Dermis microvascular lymphatic vessel endothelial cell (primary cell): ENCODE measurements at regions not wholly inside any gene's neighbourhood (a gene's known extent, or its start where the extent isn't known, plus 50 kb on each side); places are given as distances from the start of the nearest gene placed in this dataset.

Experiments used
- DNase-seq, 2 donors: peaks; one replicate each; pipeline versions ENCODE4 v3.0.0 to v3.0.0-alpha.2; 2010; ENCODE audit warnings: low read depth in 2 of 2

DNA sequence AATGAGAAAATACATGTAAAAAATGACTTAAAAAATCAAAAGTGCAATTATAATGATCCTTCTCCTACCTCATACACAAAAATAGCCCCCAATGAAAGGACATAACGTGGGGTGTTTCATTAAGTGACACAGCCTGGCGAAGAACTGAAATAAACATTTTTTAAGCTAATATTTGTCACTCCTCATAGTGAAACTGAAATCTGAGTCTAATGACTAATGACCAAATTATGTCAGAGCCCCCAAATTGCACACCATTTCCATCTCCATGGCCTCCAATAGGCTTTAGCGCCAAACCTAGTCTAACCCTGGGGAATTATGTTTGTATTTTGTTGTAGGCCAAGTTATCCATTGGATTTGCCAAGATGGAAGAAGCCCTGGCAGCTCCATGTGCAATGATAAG is 119.1 kb downstream of the WT1 start:
- DNase-seq, result no peak

DNA sequence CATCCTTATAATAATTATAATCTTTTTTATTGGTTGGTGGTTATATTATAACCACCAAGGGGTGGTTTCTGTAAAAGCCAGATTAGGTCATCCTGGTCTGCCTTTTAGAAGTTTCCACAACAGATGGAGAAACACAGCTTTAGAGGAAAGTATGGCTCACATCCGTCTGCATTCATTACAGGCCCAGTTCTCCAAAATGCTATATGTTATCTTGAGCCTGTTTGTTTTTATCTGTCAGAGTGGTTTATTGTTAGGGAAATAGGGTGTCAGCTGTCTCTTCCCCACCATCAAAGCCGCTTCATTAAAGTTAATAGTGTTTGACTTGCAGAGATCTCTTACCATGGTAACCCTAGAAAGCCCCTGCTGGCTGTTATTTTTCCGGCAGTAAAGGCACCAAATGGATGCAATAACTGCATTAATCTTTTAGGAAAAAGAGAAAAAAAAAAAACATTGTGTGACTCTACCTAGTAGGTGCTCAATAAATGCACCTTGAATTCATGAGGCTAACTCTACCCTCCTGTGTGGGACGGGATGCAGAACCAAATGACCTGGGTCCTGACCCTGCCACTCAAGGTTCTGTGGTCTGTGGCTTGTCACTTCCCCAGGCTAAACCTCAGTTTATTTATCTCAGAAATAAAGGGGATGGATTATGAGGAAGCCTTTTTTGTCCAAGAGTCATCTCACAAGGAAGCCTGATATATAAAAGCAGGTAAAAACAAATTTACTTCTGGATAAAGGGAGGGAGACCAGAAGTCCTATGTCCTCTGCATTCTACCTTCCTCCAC is 118.3 kb downstream of the WT1 start:
- peak in 1 of 2 donors; percentile 1 for DNase-seq

DNA sequence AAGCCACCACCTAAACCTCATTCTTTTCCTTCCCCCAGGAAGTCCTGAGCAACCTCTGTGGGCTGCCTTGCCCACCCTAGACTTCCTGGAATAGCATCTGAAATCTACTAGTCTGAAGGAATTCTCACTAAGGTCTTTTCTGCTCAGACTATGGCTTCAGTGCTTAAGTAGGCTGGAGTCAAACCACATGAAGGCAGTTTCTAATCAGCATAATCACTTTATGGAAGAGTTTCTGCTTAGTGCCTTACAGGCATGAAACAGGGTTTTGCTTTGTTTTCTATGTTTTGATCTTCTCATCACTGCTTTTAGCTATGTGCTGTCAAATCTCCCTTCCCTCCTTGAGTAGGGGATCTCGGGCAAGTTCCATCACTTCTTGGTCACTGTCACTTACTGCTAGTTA is 117.7 kb downstream of the WT1 start:
- no peak for DNase-seq

DNA sequence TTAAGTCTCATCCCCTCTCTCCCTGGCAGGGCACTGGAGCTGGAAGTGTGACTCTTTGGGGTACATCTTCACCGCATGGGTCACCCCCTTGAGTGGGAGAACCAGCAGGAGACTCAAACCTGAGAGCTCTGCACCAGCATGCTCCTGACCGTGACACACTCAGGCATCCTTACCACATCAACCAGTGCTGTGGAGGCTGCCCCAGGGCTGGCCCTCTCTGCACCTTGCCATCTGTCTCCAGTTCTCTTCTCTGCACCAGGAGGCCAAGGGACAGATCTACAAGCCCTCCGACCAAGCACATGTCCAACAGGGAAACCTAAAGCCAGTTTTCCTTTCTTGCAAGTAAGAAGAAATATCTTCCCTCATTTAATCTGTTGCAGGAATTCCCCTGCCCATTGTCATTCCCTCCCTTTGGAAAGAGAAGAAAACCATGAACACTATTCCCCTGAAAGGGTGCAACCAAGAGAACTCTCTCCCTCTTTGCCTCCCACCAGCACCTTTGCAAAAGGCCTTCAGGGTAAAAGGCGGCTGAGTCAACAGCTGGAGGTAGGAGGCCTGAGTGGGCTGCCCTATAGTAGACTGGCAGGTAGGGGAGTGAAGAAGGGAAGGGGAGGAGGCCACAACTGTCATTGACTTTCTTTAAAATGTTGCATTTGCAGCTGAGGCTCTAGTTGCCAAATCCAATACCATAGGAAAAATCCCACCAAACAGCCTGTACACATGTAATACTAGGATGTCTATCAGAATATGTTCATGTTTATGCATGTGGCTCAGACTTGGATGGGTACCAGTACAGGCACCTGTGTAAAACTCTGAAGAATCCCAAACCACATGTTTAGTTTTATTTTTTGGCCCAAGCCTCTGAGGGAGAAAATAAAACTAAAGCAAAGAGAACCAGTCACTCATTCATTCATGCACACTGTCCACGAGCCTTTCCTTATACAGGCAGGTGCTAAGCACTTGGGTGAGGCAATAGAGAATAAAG is 117.0 kb downstream of the WT1 start:
- DNase-seq, result no peak

DNA sequence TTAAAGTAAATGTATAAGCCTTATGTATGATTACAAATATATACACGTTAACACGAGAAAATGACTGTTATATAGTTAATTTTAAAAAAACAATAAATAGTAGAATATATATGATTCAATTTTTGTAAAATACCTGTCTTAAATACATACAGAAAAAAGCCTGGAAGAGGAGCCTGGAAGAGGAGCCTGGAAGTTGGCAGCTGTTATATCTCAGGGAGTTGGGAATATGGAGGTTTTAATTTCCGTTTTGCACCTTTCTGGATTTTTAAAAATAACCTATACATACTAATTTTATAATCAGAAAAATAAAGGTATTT is 111.6 kb downstream of the WT1 start:
- no peak for DNase-seq

- DNase-seq, result no peak
These were observed 110.2 kb downstream of the WT1 start for GRCh38 chr11:32325187-32325586.

DNA sequence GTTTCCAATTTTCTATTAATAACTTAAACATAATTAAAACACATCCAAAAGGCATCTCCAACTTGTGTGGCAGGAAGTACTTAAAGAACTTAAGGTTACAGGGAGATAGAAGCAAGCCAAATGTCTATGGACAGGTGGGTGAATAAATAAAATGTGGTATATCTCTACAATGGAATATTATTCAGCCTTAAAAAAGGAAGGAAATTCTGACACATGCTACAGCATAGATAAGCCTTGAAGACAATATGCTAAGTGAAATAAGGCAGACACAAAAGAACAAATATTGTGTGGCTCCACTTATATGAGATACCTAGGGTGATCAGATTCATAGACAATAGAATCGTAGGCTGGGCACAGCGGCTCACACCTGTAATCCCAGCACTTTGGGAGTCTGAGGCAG is 109.6 kb downstream of the WT1 start:
- DNase-seq, result no peak

DNA sequence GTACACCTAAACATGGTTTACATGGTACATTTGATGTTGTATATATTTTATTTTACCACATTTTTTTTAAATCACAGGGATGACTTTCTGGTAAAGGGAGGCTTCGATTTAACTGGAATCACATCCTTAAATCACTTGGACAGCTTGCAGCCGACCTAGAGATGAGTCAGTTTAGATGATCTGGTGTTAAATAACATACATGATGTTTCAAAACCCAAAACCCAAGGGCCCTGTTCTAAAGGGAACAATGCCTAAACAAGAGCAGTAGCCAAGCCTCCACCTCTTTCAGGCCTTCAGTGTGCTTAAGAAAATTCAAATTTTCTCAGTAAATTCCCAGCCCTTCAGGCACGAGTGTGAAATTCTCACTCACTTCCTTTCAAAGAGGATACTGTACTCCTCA is 108.8 kb downstream of the WT1 start:
- DNase-seq, result no peak

DNA sequence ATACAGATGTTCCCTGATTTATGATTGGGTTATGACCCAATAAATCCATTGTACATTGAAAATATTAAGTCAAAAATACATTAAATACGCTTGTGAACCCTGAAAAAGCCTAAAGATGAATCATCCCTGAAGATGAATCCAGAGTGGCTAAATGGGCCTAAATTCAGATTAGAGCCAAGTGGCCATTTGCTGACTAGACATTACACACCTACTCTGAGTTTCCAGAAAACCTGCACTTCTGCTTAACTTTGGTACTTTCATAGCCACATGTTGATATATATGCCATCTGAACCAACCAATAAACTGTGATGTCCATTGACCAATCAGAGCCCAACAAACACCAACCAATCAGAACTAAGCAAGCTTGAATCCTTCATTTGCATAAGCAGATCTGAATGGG is 106.9 kb downstream of the WT1 start:
- DNase-seq, result no peak

DNA sequence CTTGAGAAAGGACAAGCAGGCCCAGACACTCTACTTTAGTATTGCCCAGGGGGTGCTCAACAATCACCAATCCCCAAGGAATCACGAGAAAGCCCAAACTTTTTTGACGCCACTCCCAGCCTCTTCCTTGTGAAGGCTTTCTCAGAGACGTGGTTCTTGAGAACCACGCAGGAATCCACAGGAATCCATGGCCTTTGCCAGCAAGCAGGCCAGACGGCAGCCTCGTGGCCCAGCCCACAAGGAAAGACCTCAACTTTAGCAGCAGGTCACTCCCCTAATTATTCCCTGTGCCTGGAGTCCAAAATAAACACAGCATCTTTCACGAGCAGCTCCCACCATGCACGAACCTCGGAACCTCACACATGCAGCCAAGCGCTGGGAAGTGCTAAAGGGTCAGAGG is 104.2 kb downstream of the WT1 start:
- DNase-seq, result no peak

GRCh38 chr11:32331792-32332191 is 103.5 kb downstream of the WT1 start:
- no peak for DNase-seq

- no peak for DNase-seq
These were observed 102.4 kb downstream of the WT1 start for GRCh38 chr11:32332990-32333319.

DNA sequence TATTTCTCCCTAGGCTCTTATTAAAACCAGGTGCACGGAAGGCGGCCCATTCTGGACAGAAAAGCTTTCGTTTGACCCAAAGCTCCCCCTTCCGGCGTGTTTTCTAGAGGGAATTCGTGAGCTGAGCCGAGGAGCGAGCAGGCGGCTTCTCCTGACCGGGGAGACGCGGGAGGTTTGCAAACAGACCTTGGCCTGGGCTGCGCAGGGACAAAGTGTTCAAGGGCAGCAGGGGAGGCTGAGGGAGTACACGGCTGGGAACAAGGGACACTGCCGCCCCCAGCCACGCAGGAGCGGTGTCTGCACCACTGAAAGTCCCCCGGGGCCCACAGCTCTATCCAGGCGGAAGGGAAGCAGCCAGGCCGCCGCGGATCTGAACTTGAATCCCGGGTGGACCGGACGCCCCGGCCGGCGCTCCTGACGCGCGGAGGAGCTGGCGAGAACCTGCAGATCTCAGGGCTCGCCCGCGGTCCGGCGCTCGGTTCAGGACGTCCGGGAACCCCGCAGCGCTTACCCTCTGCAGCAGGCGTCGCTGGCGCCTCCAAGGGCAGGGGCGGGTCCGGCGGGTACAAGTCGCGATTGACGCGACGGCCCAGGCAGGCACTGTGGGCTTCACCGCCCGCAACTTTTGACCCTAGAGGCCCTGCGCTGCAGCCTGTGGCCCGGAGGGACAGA is 101.9 kb downstream of the WT1 start:
- peak in 1 of 2 donors; percentile 30 for DNase-seq

- peak in 1 of 2 donors; percentile 16 for DNase-seq
These were observed 100.5 kb downstream of the WT1 start for GRCh38 chr11:32334822-32335221.
